Heart right ventricle (tissue), 16 donors: ENCODE measurements at regions not wholly inside any gene's neighbourhood (a gene's known extent, or its start where the extent isn't known, plus 50 kb on each side); places are given as distances from the start of the nearest gene placed in this dataset.

Source experiments
- ATAC-seq, 8 donors: fragments of 200-7000 bp; cut with Tn5 transposase; one replicate each; pipeline ENCODE4 v1.9.1; 2020; ENCODE audit warnings: mild to moderate bottlenecking in 8 of 8, moderate library complexity in 8 of 8, moderate number of reproducible peaks in 1 of 8
- DNase-seq, 2 donors: peaks; one replicate each; pipeline ENCODE4 v3.0.0-alpha.2; 2020
- H3K27ac ChIP-seq, 10 donors: fragments of 200-600 bp; sonication (generic) in 2 of 10; one replicate each; pipeline versions ENCODE4 v1.5.0 to v1.8.0; 2020 to 2022; ENCODE audit warnings: mild to moderate bottlenecking in 3 of 10
- H3K27me3 ChIP-seq, 7 donors: fragments of 200-600 bp; one replicate each; pipeline ENCODE4 v1.8.0; 2021 to 2022; ENCODE audit warnings: mild to moderate bottlenecking in 2 of 7
- H3K36me3 ChIP-seq, 9 donors: fragments of 200-600 bp; sonication (generic) in 1 of 9; one replicate each; pipeline versions ENCODE4 v1.5.0 to v1.8.0; 2020 to 2022; ENCODE audit warnings: mild to moderate bottlenecking in 2 of 9
- H3K4me1 ChIP-seq, 9 donors: fragments of 200-600 bp; sonication (generic) in 1 of 9; one replicate each; pipeline versions ENCODE4 v1.5.0 to v1.8.0; 2020 to 2022; ENCODE audit warnings: mild to moderate bottlenecking in 4 of 9
- H3K4me3 ChIP-seq, 10 donors: fragments of 200-600 bp; sonication (generic) in 2 of 10; one replicate each; pipeline versions ENCODE4 v1.5.0 to v1.8.0; 2020 to 2022; ENCODE audit warnings: mild to moderate bottlenecking in 7 of 10, moderate library complexity in 2 of 10
- H3K9me3 ChIP-seq, 11 donors: fragments of 200-600 bp in 10 of 11; sonication (generic) in 2 of 11; one replicate each; pipeline versions ENCODE4 v1.5.0 to v1.8.0; 2013 to 2022; ENCODE audit warnings: mild to moderate bottlenecking in 2 of 11, control low read depth in 1 of 11, moderate library complexity in 1 of 11
- WGBS, 2 donors: extraction: QIAGEN DNeasy Blood & Tissue Kit; methylation state at CpG; one replicate each; pipeline ENCODE4 v1.1.7; 2013; ENCODE audit warnings: inconsistent platforms in 1 of 2; 5-methylcytosine and 5-hydroxymethylcytosine counted together
- intact Hi-C, 10 donors: fragments of 100-400 bp; cut with DNase I; formaldehyde crosslinking; loops; one replicate each; pipeline versions ENCODE4 v1.11.1 to v1.14.2; 2022
- TF ChIP-seq, protein P1 (sequence below), 9 donors: fragments of 200-600 bp; sonication (generic) in 2 of 9; IDR thresholded peaks; one replicate each; pipeline versions ENCODE4 v1.5.0 to v1.8.0; 2021 to 2022; ENCODE audit warnings: antibody characterized with exemption in 9 of 9, mild to moderate bottlenecking in 5 of 9, moderate library complexity in 1 of 9
- donor health status: Arrhythmogenic right ventricular cardiomyopathy.
- donor health status: ischemic (EF 13 %, LVEDD 7.1; RV severe dilation, severe dysfunction).
- donor health status: healthy with polysubstance abuse.
- donor health status: DM: no; HTN: yes; CAD: no.
- donor health status: DM: no; HTN: no; CAD: no.
- donor health status: ischemic (EF 25% LVEDD 6.9; RV normal size, moderate dysfunction).
- donor health status: ischemic (EF 25% LVEDD 5.7; RV mildly dilated, moderate dysfunction).
- donor health status: healthy.
- donor health status: DM: yes; HTN: yes; CAD: no.
- donor health status: Ischemic cardiomyopathy.
- donor health status: ischemic (EF 35%, LVEDD 5.7; RV mildly dilated, moderate dysfunction).
- donor health status: nonischemic (EF 11% LVEDD 7.7; RV severe dilation, severe dysfunction).
- donor health status: DM: yes; HTN: yes; CAD: no.
- donor health status: PGD.
- donor health status: ischemic (EF 29% LVEDD 5.4; RV normal size, mild dysfunction).
- donor health status: nonischemic (EF 23%, LVEDD 6.1; RV moderate dilation, normal function).

- TF ChIP-seq, protein P1, sequence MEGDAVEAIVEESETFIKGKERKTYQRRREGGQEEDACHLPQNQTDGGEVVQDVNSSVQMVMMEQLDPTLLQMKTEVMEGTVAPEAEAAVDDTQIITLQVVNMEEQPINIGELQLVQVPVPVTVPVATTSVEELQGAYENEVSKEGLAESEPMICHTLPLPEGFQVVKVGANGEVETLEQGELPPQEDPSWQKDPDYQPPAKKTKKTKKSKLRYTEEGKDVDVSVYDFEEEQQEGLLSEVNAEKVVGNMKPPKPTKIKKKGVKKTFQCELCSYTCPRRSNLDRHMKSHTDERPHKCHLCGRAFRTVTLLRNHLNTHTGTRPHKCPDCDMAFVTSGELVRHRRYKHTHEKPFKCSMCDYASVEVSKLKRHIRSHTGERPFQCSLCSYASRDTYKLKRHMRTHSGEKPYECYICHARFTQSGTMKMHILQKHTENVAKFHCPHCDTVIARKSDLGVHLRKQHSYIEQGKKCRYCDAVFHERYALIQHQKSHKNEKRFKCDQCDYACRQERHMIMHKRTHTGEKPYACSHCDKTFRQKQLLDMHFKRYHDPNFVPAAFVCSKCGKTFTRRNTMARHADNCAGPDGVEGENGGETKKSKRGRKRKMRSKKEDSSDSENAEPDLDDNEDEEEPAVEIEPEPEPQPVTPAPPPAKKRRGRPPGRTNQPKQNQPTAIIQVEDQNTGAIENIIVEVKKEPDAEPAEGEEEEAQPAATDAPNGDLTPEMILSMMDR (IDR thresholded peaks at IDR 0.05): no peak
- no peak for ATAC-seq
Observed at GRCh38 chr18:78587096-78587495, 392.5 kb upstream of the SALL3 start.

GRCh38 chr18:78587626-78588600, 391.7 kb upstream of the SALL3 start:
- no peak overlapping the region for H3K4me3 ChIP-seq
- no peak overlapping the region for H3K27ac ChIP-seq
- WGBS, 2 donors: 85% methylated on average over 24 of the region's 24 CpGs
- peaks cover 0 to 6% (median 0%) of the 10 kb centered on the region in 7 donors for H3K27me3 ChIP-seq
- H3K4me1 ChIP-seq: no peaks in the 10 kb centered on the region
- no peak for DNase-seq
- intact Hi-C loops: loop anchor here in 2 of 10 donors (10.0 kb wide), 2 partner anchors 57 to 63 kb away; no protein-coding TSS in a partner anchor
- no peak for ATAC-seq
- no peaks in the 10 kb centered on the region for H3K36me3 ChIP-seq
- H3K9me3 ChIP-seq: peaks cover 0 to 20% (median 0%) of the 10 kb centered on the region in 11 donors
- TF ChIP-seq, protein P1 (IDR thresholded peaks at IDR 0.05): no peak

More at GRCh38 chr18:78587096-78587495, 392.5 kb upstream of the SALL3 start:
- no peak overlapping the region for H3K27ac ChIP-seq
- no peak for DNase-seq
- peaks cover 0 to 6% (median 0%) of the 10 kb centered on the region in 7 donors for H3K27me3 ChIP-seq
- intact Hi-C loops: loop anchor here in 2 of 10 donors (10.0 kb wide), 2 partner anchors 58 to 62 kb away; no protein-coding TSS in a partner anchor
- H3K4me1 ChIP-seq: no peaks in the 10 kb centered on the region
- 69 to 76% methylated on average over 11 of the region's 11 CpGs for WGBS, 2 donors
- H3K4me3 ChIP-seq: no peak overlapping the region
- peaks cover 0 to 11% (median 0%) of the 10 kb centered on the region in 11 donors for H3K9me3 ChIP-seq
- H3K36me3 ChIP-seq: no peaks in the 10 kb centered on the region

- intact Hi-C loops: loop anchor here in 3 of 10 donors (2.0 to 10.0 kb wide), 3 partner anchors 55 to 65 kb away; no protein-coding TSS in a partner anchor
- WGBS, 2 donors: 75 to 82% methylated on average over 9 of the region's 9 CpGs
Observed at GRCh38 chr18:78589916-78590437, 389.6 kb upstream of the SALL3 start.

DNA sequence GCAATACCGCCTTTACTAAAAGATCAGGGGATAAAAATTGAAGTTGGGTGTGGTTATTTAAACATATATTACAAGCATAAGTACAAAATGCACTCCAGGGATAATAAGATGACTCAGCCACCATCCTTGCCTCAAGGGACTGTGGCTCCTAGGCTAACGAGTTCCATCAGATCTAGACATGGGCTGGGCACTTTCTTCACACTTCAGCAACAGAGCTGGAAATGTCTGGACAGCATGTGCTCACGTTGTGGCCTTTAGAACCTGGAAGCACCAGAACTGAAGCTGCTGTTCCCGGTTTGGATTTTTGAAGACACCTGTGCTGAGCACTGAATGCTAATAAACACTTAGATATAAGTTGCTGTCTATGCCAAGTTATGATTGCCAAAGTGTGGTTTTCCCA, 384.2 kb upstream of the SALL3 start:
- ATAC-seq: no peak
- TF ChIP-seq, protein P1 (IDR thresholded peaks at IDR 0.05): no peak

More at GRCh38 chr18:78589916-78590437, 389.6 kb upstream of the SALL3 start:
- Histone ChIP-seq H3K4me1 (no peaks in the 10 kb centered on the region), H3K9me3 (peaks cover 0 to 39% (median 11%) of the 10 kb centered on the region in 11 donors), H3K4me3 (no peak overlapping the region), H3K27ac (no peak overlapping the region), H3K36me3 (no peaks in the 10 kb centered on the region), H3K27me3 (peaks cover 0 to 6% (median 0%) of the 10 kb centered on the region in 7 donors)
- TF ChIP-seq, protein P1 (IDR thresholded peaks at IDR 0.05): no peak
- ATAC-seq: no peak
- DNase-seq: no peak

More for the DNA sequence above, 384.2 kb upstream of the SALL3 start:
- WGBS, 2 donors: 67 to 73% methylated on average over 4 of the region's 4 CpGs
- H3K27ac ChIP-seq: no peak overlapping the region
- H3K27me3 ChIP-seq: peaks cover 0 to 2% (median 0%) of the 10 kb centered on the region in 7 donors
- H3K4me1 ChIP-seq: no peaks in the 10 kb centered on the region
- no peaks in the 10 kb centered on the region for H3K36me3 ChIP-seq
- H3K4me3 ChIP-seq: no peak overlapping the region
- intact Hi-C loops: no loop called here
- DNase-seq: no peak
- H3K9me3 ChIP-seq: peaks cover 0 to 41% (median 11%) of the 10 kb centered on the region in 11 donors
